NCI-H2107 (cell line): ENCODE measurements at regions not wholly inside any gene's neighbourhood (a gene's known extent, or its start where the extent isn't known, plus 50 kb on each side); places are given as distances from the start of the nearest gene placed in this dataset.

Source experiments
- DNase-seq: peaks from one replicate; lab custom pipeline; 2025; lab: John Stamatoyannopoulos, UW

DNA sequence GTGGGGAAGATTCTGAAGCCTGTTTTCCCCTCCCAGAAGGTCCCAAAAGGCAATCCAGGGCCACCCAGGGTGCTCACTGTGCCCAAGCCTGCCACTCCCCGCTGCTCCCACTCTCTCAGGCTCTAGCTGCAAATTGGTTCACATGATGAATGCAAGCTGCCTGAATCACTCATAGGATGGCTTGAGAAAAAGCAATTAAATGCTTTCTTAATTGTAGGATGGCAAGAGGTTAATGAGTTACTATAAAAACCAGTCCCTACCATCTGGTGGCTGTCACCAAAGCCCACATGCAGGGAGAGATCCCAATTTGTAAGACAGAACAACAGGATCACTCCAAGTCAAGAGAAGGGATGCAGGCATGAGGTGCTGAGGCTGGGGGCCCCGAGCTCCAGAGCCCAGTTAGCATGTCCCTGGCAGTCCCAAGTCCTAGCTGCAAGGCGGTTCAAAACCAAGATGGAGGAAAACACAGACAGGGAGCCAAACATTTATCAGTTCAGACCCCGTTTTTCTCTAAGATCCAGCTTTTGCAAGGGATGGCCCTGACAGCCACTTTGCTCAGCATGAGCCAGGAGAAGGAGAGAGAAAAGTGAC lies 207.1 kb downstream of the UACA start:
- DNase-seq: no peak

DNA sequence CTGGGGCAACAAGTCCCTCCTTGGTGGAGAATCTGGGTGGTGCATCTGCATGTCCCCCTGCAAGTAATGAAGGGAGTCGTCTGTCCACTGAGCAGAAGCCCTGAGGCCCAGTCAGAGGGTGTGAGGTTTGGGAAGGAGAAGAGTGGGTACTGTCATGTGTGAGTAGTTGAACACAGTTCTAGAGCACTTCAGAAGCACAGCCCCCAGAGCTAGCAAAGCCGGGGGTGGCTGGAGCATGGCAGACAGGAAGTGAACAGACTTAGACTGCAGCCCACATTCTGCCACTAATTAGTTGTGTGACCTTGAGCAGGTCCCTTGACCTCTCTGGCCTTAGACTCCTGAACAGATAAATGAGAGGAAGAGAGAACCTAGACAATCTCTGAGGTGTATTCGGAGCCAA lies 207.6 kb downstream of the UACA start:
- DNase-seq: no peak

- DNase-seq: no peak
Observed at GRCh38 chr15:70547846-70548487, 215.4 kb downstream of the UACA start.

DNA sequence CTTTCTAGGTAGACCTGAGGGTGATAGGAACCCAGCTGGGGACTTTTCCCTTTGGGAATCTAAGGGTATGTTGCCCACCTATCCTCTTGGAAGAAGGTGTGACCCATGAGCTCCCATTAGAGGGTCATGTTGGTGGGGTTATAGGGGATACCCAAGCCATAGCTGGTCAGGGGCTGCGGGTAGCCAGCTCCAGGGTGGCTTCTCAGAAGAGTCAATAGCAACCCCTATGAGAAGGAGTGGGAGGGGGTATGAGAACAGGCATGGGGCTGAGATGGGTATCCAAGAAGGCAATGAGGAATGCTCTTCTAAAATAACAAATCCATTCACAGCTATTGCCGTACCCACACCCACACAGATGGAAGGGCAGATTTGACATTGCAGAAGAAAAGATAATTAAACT lies 217.8 kb downstream of the UACA start:
- DNase-seq: no peak

- no peak for DNase-seq
Observed at GRCh38 chr15:70541511-70541910, 221.8 kb downstream of the UACA start.

GRCh38 chr15:70539912-70540530 lies 223.3 kb downstream of the UACA start:
- no peak for DNase-seq

- DNase-seq: no peak
Observed at GRCh38 chr15:70539409-70539808, 223.9 kb downstream of the UACA start.

DNA sequence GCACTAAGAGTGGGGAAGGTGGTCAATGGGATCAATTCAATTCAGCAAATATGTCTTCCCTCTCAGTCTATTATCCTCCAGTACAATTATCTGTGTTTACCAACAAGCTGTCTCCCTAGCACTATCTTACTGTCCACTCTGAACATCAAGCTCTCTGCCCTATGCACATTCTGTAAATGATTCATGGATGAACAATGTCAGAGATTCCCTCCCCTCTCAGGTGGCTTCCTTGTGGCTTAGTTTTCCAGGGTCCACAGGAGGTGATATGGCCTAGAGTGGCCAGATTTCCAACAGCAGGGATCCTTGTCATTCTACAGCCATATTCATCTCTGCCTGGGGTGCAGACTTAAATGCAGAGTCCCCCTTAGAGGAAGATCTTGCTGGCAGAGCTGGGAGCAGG lies 225.1 kb downstream of the UACA start:
- no peak for DNase-seq

GRCh38 chr15:70535955-70536338 lies 227.4 kb downstream of the UACA start:
- no peak for DNase-seq

GRCh38 chr15:70535071-70535954 lies 228.0 kb downstream of the UACA start:
- no peak for DNase-seq

DNA sequence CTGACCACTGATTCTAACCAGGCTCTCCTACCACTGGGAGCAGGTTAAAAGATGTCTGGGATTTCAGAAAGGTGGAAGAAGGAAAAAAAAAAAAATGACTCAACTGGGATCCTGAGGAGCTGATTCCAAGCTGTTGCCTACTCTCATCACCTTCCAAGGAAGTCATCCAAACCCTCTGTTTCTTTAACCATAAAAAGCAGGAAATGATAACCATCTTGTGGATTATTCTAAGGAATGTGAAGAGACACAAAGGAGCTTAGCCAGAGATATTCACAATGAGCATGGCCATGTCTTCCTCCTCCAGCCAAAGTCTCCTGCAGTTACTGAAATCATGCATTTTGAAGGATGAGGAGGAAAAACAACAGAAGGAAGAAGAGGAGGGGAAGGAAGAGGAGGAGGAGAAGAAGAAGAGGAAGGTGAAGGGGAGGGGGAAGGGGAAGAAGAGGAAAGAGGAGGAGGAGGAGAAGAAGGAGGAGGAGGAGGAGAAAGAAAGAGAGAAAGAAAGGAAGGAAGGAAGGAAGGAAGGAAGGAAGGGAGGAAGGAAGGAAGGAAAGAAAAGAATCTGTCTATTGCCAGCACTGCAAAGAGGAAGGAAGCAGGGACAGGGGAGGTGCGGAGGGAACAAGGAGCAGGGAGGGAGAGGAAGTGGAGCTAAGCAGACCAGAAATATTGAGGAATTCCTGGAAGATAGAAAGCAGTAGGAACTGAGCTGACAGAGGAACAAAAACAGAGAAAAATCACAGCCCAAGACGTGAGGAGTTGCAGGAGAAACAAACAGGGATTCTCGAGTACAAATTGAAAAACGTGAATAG lies 229.2 kb downstream of the UACA start:
- DNase-seq: no peak

- DNase-seq: no peak
Observed at GRCh38 chr15:70532531-70533186, 230.7 kb downstream of the UACA start.

DNA sequence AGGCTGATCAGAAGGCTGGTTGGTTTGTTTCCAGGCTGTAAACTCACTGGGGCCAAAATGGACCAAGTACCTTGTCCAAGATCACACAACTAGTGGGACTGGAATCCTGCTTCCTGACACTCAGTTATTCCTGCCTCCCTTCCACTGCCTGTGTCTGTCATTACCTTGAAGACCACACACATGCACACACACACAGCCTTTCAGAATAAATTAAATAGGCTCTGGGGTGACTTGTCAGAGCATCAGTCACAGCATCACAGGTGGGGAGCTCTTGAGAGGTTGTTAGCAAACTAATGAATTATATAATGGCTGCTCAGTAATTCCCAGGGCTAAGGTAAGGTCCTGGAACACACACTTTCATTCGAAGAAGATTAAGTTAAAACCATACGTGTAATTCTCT lies 231.8 kb downstream of the UACA start:
- DNase-seq: no peak

DNA sequence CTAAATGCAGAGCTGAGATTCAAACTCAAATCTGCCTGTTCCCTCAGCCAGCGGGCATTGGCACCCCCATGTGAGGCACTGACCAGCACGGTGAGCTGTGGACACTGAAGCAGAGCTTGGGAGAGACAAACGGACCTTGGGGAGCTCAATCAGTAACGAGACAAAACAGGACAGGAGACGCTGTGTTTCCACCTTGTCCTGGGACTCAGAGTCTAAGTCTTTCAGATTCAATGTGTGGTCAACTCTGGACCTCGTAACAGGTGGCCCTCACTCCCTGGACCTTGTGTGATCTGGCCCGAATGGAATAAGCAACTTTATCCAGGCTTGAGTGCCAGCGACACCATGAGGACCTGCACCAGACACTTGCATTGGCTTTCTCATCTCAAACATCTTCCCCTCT lies 232.5 kb downstream of the UACA start:
- DNase-seq: no peak

DNA sequence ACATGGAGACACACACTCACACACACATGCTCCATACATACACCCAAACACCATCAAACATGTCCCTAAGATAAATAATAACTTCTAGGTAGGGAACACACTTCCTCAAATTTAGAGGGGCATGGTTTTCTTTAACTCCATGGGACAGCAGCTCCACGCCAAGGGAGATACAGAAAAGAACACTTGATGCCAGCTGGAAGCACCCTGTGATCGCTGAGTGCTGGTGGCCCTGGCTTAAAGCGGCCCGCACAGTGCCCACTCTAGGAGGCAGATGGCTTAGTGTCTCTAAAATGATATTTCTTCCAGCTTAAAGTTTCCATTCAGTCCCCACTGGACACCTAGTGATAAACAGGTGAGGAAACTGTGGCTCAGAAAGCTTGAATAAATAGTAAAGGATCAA lies 232.9 kb downstream of the UACA start:
- DNase-seq: no peak

DNA sequence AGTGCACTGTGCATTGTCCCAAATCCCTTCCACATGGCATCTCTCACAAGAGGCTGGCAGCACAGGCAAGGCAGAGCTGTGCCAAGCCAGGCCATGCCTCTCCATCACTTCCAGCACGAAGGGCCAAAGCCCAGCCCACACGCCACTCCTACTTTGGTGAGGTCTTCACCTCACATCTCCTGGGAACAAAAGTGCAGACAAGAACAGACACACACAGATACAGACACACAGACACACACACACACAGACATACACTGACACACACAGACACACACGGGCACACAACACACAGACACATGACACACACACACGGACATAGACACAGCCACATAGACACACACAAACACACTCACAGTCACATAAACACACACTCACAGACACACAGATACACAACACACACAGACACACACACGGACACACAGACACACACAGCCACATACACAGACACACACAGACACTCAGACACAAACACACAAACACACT lies 233.3 kb downstream of the UACA start:
- no peak for DNase-seq

DNA sequence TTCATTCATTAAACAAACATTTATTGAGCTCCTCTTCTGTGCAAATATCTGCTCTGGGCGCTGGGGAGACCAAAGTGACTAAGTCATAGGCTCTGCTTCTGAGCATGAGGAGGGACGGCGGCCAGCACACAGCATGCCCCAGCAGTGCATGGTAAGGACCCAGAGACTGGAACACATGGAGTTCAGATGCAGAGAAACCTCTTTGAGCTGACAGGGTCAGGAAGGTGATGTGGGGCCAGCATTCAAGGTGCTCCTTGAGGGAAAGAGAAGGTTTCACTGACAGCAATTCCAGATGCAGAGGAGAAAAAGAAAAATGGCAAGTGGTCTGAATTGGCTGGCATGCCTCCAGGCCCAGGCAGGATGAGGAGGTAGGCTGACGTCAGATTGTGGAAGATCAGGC lies 234.5 kb downstream of the UACA start:
- DNase-seq: no peak

- DNase-seq: no peak
Observed at GRCh38 chr15:70528270-70528706, 235.1 kb downstream of the UACA start.

GRCh38 chr15:70526974-70527325 lies 236.4 kb downstream of the UACA start:
- no peak for DNase-seq

- DNase-seq: peak; percentile 58
Observed at GRCh38 chr15:70526221-70526973, 237.0 kb downstream of the UACA start.

DNA sequence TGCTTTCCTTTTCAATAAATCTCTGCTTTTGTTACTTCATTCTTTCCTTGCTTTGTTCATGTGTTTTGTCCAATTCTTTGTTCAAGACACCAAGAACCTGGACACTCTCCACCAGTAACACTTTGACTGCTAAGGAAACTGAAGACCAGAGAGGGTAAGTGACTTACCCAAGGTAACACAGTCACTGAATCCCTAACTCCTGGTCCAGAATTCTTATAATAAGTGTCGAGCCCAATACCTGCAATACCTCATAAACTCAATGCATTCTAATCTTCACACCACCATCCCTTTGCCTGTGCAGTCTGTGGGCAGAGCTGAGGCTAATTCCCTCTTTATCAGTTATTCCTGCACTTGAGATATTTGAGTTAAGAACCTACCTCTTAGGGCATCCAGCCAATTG lies 237.8 kb downstream of the UACA start:
- DNase-seq: no peak
